NCI-H128 (cell line): ENCODE measurements at regions not wholly inside any gene's neighbourhood (a gene's known extent, or its start where the extent isn't known, plus 50 kb on each side); places are given as distances from the start of the nearest gene placed in this dataset.
"Not testable (repeated sequence)": the region's sequence is repeated elsewhere in the genome, so short reads cannot be mapped to it uniquely, and the experiment has no call there.

Experiments
- DNase-seq: peaks from one replicate; lab custom pipeline; 2025; ENCODE audit not compliant: unreplicated experiment; lab: John Stamatoyannopoulos, UW

DNA sequence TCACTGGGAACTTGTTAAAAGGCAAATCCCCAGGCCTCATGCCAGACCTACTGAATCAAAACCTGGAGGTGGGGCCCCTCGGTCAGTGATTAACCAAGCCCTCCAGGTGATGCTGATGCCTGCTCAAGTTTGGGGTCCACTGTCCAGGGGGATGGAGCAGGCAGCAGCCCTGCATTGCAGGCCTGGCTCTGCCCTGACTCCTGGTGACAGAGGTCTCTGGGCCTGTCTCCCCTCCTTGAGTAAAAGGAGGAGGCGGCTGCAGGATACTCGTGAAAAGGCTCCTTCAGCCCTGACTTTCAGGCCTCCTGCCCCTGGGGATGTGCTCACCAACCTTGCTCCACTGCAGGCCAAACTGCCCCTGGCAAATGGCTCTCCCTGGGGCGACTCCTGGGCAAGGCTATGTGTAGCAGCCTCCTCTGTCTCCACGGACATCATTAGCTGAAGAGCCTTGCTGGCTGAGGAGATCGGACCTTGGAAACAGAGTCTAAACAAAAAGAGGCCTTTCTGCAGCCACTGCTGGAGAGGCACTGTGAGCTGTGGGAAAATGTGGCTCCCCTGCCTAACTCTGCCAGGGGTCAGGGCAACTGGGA lies 134.8 kb upstream of the ALDH1B1 start:
- no peak for DNase-seq

DNA sequence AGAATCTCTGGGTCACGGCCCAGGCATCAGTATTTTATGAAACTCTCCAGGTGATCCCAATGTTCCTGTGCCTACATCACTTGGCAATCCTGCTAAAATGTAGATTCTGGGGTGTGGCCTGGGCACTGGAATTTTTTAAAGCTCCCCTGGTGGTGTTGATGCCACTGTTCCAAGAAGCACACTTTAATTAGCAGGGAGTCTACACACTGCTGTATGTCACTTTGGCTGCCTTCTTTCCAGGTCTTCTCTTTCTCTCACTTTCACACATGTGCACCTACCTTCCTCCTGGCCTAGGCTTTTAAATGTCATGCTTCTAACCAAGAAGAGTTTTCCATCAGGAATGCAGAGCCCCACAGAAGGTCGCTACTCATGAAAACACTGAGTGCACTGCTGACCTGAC lies 136.0 kb upstream of the ALDH1B1 start:
- DNase-seq, result no peak

DNA sequence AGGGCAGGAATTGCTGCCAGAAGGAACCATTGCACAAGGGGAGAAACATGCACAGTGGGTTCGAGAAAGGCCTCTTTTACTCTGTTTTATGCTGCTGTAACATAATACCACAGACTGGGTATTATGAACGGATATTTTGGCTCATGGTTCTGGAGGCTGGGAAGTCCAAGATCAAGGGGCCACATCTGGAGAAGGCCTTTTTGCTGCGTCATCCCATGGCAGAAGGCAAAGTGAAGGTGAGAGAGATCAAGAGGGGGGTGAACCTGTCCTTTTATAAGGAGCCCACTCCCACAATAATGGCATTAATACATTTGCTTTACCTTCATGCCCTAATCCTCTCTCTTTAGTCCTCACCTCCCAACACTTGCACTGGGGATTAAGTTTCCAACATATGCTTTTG lies 136.9 kb upstream of the ALDH1B1 start:
- DNase-seq, result no peak

GRCh38 chr9:38254756-38255155 lies 137.7 kb upstream of the ALDH1B1 start:
- no peak for DNase-seq

GRCh38 chr9:38254151-38254550 lies 138.4 kb upstream of the ALDH1B1 start:
- no peak for DNase-seq

GRCh38 chr9:38253200-38253599 lies 139.3 kb upstream of the ALDH1B1 start:
- no peak for DNase-seq

DNA sequence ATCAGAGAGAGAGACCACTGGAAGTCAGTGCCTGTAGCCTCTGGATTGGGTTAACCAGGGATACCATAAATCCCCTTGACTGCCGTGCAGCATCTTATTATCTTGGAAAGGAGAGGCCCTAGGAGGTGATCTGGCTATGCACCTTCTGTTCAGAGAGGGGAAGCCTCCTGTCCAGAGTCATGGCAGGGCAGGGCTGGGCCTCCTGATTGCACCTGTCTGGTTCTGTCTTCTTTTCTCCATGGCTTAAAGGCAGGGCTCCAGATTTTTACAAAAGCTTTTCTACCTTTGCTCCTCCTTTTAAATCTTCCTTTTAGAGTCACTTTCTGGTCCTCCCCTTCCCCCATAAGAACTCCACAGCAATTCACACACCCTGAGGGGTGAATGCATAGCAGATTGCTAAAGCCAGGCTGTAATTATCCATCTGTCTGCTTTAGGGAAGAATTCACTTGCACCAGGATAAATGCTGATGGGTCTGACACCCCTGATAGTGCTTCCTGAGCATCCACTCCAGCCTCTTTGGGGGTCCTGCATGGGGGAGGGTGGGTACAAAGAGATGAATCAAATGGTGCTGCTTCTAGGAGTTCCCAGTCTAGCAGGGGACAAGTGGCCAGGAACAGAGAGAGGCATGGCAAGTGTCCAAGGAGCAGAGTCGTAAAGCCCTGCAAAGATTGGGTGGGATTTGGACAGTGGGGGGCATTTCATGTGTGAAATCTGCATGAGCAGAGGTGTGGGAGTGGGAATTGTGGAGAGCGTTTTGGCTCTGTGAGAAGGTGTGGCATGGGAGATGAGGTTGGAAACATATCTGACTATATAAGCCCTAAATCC lies 141.3 kb upstream of the ALDH1B1 start:
- DNase-seq, result no peak

DNA sequence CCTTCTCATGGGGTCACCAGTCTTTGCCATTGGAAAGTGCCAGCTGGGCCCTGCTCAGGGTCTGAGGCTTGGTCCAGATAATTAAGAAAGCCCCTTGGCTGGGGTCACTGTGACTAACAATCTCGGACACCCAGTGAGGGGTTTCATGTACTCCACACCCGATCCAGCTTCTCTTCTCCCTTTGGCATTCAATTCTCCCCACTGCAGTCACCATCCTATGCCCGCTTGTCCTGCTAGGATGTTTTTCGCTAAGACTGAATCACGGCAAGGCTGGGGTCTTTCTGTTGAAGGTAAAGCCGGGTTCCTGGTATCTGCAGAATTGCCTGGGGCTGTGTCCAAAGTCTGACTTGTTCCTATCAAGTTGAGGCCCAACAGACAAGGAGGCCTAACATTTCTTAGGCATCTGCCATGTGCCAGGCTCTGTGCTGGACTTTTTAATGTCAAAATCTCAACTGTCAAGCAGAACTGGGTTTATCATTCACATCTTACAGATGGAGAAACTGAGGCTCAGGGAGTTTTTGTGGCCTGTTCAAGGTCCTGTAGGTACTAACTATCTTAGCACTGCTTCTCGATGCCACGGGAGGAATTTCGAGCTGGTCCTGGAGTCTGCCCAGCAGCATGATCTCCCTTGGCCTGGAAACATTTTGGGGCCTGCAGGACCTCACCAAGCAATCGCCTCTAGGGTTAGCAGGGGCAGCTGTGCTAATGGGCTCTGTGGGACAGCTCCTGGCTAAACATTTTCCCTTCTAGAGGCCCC lies 142.0 kb upstream of the ALDH1B1 start:
- DNase-seq, result no peak

GRCh38 chr9:38249587-38250210 lies 142.8 kb upstream of the ALDH1B1 start:
- no peak for DNase-seq

DNA sequence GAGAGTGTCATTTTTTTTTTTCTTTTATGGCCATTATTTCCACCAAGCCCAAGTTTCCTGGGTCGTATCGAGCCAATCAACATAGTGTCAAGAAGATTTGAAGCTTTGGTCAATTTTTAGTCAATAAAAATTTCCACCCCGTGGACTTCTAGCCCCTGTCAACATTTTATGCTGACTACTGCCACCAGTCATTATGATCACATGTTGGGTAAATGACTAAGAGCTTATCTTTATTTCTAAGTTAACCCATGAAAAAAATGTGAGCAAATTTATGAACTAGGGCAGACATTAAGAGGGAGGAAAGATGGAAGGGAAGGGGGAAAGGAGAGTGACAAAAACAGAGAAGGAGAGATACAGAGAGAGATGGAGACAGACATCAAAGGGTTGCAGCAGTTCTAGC lies 143.5 kb upstream of the ALDH1B1 start:
- DNase-seq, result no peak

DNA sequence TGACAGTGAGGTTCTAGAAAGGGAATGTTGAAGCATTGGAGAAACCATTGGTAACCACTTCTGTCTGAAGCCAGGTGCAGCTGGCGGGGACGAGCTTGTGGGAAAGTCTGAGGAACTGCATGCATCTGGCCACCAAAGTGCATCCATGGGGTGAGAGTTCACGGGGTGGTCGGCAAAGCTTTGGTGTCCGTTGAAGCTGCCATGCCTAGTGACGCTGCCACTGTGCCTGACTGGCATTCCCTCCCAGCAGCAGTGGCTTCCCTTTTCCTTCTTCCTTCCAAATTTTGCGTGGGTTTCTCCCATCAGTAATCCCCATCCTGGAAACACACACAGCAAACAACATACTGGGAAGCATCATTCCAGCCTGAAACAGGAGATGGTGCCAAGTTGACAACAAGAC lies 145.7 kb upstream of the ALDH1B1 start:
- no peak for DNase-seq

- DNase-seq, result no peak
Measured at GRCh38 chr9:38244971-38245370, 147.5 kb upstream of the ALDH1B1 start.

DNA sequence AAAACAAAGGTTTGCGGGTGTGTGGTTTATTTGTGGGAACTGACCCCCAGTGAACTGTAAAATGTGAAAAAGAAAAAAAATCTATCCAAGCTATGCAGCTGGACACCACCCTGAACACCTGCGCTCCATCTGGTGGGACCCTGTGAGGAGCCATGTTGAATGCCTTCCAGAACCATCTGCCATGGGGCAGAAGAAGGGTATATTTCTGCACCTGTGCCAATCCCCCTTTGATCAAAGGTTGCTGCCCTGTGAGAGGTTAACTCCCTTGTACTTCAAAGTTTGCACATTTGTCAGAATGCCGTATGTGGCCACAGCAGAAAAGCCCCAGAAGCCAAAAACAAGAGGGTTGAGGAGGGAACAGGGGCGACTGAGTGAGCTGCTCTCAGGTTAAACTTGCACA lies 148.5 kb upstream of the ALDH1B1 start:
- no peak for DNase-seq

DNA sequence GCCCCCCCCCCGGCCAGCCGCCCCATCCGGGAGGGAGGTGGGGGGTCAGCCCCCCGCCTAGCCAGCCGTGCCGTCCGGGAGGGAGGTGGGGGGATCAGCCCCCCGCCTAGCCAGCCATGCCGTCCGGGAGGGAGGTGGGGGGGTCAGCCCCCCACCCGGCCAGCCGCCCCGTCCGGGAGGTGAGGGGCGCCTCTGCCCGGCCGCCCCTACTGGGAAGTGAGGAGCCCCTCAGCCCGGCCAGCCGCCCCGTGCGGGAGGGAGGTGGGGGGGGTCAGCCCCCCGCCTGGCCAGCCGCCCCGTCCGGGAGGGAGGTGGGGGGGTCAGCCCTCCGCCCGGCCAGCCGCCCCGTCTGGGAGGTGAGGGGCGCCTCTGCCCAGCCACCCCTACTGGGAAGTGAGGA lies 150.4 kb upstream of the ALDH1B1 start:
- not testable (repeated sequence) for DNase-seq

GRCh38 chr9:38240051-38240450 lies 152.5 kb upstream of the ALDH1B1 start:
- DNase-seq, result no peak

DNA sequence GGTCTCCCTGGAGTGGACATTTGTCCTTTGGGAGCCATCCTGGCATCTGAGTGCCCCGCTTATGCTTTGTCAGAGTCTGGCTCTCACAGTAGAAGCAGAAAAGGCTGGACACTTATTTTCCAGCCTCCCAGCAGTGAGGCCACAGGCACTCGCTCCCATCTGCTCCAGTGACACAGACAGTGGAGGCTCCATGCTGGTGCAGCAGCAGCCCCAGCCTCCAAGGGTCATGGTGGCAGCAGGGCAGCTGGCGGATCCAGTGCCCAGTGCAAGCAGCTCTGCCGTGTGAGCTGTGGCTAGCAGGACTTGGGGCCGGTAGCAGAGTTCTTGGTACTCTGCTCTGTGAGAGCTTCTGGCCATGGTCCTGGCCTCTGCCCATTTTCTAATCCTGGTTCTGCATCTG lies 157.3 kb upstream of the ALDH1B1 start:
- DNase-seq, result no peak

DNA sequence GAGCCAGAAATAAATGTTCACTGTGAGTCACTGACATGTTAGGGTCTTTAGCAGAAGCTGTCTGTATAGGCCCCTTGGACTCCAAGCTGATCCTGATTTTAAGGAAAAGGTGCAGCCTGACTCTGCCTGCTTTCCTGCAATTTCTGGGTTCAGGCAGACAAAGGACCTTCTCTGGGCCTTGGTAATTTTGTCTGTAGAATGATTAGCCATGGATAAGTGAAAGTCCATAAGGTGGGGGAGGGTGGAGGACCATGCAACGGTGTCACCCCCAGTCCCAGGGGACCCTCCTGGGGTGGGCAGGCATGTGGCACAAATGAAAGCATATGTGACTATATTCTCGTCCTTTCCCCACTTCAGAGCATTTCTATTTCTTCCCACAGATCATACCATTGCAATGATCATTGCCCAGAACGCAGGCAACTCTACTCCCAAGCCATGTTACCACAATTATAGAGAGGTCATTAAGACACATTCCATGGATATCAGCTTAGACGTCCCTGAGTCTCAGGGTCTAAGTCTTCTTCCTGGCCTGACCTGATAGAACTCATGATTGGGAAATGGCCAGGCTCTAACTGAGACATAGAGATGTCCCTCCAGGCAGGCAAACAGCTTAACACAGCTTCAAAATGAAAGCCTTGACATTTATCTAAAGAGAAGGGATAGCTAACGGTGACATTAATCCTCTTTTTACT lies 157.9 kb upstream of the ALDH1B1 start:
- DNase-seq, result no peak

GRCh38 chr9:38233796-38234355 lies 158.6 kb upstream of the ALDH1B1 start:
- DNase-seq, result no peak

DNA sequence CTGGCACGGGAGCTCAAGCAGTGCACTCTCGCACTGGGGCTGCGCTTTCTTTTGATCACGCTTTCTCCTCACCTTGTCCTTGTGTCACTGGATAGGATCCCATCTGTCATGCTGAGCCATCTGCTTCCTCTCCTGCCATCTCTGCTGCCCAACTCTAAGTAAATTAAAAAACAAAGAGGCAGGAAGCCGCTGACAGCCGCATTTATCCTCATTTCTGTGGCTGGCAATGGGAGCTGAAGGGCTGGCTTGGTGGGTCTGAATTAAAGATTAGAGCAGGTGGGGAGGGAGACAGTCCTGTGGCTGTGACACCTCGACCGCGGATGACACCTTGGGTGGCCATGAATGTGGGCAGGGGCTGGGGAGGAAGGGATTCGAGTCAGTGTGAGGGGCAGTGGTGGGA lies 159.2 kb upstream of the ALDH1B1 start:
- DNase-seq, result no peak

DNA sequence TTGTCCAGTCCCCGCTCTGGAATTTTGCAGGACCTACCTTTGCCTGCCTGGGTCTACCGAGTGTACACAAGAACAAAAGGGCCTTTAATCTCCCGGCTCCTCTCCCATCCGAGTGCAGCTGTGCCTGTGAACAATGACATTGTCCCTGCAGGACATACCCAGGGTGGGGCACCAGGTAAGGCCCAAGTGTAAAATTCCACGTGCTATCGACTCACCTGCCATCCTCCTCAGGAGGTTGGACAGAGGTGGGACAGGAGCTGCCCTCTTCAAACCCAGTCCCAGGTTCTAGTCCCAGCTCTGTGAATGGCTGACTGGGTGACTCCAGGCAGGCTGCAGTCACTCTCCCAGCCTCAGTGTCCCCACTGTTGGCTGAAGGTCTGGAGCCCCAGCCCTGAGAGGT lies 159.6 kb upstream of the ALDH1B1 start:
- no peak for DNase-seq
